ENCODE measurements at regions not wholly inside any gene's neighbourhood (a gene's known extent, or its start where the extent isn't known, plus 50 kb on each side); places are given as distances from the start of the nearest gene placed in this dataset.

DNA sequence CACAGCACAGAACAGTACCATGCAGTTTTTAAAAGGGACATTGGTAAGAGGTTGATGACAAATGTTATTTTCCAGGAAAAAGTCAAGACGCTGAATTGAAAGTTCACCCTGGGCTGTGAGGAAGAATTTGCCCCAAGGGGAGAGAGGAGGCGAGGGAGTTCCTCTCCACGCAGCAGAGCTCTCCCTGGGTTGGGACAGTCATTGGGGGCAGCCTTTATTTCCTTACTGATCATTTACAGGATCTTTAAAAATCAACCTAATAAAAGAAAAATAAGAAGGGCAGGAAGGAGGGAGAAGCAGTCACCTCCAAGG lies 49.9 kb upstream of the WNT7B start:
- TF ChIP-seq TCF12 (IDR thresholded peaks at IDR 0.05; ENCODE audit: low read depth), result no peak
- TF ChIP-seq, protein P1, sequence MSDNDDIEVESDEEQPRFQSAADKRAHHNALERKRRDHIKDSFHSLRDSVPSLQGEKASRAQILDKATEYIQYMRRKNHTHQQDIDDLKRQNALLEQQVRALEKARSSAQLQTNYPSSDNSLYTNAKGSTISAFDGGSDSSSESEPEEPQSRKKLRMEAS (IDR thresholded peaks at IDR 0.05), result no peak
- TF ChIP-seq FOXM1 (IDR thresholded peaks at IDR 0.05; ENCODE audit: borderline replicate concordance, low read depth), result no peak
- TF ChIP-seq NFIC (IDR thresholded peaks at IDR 0.05), result no peak
- no peak for TF ChIP-seq CREB1 (IDR thresholded peaks at IDR 0.05; ENCODE audit: low read depth)

DNA sequence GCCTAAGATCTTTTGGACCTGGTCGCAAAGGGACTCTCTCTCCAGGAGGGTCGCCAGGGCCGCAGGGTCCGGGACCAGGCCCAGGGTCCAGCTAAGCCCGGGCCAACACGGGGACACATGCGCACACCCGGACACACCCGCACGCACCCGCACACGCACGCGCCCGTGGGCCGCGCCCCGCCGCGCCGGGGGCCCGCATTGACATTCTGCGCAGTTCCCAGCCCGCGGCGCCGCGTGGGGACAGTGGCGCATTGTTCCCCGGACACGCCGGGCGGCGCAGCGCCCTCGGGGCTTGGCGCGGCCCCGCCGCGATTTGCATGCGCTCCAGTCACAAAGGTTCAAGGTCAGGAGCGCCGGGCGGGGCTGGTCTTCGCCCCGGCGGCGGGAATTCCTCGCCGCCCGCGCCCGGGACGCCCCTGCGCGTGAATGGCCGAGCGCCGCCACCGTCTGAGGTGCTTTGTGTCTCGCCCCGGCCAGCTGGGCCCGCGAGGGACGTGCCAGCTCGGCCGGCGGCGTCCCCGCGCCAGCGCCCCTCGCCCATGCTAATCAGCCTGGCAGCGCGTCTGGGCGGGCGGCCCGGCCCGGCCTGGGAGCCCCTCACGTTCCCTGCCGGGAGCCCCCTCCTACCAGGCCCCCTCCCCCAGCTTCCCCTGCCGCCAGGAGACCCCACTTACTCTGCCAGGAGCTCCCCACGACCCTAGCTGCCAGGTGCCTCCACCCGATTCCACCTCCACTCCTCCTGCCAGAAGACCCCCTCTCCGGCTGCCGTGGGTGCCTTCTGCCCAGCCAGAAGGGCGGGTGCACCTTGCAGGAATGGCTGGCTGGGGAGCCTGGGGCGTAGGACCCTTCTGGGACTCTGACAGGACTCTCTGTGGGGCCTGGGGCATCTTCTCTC lies 50.5 kb upstream of the WNT7B start:
- TF ChIP-seq, protein P2, sequence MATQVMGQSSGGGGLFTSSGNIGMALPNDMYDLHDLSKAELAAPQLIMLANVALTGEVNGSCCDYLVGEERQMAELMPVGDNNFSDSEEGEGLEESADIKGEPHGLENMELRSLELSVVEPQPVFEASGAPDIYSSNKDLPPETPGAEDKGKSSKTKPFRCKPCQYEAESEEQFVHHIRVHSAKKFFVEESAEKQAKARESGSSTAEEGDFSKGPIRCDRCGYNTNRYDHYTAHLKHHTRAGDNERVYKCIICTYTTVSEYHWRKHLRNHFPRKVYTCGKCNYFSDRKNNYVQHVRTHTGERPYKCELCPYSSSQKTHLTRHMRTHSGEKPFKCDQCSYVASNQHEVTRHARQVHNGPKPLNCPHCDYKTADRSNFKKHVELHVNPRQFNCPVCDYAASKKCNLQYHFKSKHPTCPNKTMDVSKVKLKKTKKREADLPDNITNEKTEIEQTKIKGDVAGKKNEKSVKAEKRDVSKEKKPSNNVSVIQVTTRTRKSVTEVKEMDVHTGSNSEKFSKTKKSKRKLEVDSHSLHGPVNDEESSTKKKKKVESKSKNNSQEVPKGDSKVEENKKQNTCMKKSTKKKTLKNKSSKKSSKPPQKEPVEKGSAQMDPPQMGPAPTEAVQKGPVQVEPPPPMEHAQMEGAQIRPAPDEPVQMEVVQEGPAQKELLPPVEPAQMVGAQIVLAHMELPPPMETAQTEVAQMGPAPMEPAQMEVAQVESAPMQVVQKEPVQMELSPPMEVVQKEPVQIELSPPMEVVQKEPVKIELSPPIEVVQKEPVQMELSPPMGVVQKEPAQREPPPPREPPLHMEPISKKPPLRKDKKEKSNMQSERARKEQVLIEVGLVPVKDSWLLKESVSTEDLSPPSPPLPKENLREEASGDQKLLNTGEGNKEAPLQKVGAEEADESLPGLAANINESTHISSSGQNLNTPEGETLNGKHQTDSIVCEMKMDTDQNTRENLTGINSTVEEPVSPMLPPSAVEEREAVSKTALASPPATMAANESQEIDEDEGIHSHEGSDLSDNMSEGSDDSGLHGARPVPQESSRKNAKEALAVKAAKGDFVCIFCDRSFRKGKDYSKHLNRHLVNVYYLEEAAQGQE (IDR thresholded peaks at IDR 0.05; ENCODE audit: low read depth), result no peak
- TF ChIP-seq, protein P1 (IDR thresholded peaks at IDR 0.05), result no peak
- TF ChIP-seq YY1 (IDR thresholded peaks at IDR 0.05; ENCODE audit: low read depth) (no peak), TCF12 (IDR thresholded peaks at IDR 0.05; ENCODE audit: low read depth) (no peak), TEAD4 (IDR thresholded peaks at IDR 0.05) (no peak), CEBPB (IDR thresholded peaks at IDR 0.05) (no peak), ZBTB7A (IDR thresholded peaks at IDR 0.05; ENCODE audit: low read depth) (no peak), NFIC (IDR thresholded peaks at IDR 0.05) (no peak), TAF1 (IDR thresholded peaks at IDR 0.05; ENCODE audit: low read depth) (no peak), EGR1 (IDR thresholded peaks at IDR 0.05) (no peak), CREB1 (IDR thresholded peaks at IDR 0.05; ENCODE audit: low read depth) (no peak), RAD21 (IDR thresholded peaks at IDR 0.05; ENCODE audit: low read depth) (no peak)

DNA sequence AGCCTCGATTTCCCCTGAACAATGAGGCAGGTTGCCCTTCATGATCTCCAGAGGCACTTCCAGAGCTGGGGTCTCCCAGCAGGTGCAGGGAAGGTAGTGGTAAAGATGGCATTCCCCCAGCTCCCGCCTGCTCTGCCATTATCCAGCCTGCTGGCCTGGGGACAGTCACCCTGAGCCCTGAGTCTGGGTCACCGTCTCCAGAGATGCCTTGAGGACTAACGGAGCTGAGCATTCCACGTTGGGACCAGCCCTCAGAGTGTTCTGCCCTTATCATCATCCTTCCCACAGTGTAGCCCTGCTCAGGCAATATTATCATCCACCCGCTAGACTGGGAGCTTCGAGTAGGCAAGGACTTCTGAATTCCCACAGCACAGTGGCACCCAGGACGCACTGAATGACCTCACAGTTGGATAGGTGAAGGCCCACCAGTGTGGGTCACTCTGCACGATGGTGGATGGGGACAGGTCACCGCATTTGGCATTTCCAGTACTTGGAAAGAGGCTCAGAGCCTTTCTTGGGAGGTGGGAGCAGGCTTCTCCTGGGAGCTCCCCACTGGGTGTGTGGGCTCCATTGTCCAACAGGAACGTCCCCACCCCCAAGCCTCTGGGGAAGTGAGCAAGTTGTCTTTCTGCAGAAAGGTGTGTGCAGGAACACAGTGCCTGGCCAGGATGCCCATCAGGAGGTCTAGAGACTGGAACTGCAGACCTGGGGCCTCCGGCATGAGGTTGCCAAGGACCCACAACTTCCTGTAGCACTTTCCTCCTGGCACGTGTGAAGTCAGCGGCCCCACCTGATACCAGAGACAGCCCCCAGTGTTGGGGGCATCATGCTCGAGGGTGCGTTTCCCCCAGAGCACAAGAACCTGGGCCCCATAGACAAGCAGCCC lies 51.4 kb upstream of the WNT7B start:
- no peak for TF ChIP-seq CREB1 (IDR thresholded peaks at IDR 0.05; ENCODE audit: low read depth)
- no peak for TF ChIP-seq RAD21 (IDR thresholded peaks at IDR 0.05; ENCODE audit: low read depth)
- TF ChIP-seq CEBPB (IDR thresholded peaks at IDR 0.05), result no peak
- TF ChIP-seq, protein P2 (IDR thresholded peaks at IDR 0.05; ENCODE audit: low read depth), result no peak
- TF ChIP-seq, protein P1 (IDR thresholded peaks at IDR 0.05), result no peak
- TF ChIP-seq TCF12 (IDR thresholded peaks at IDR 0.05; ENCODE audit: low read depth), result no peak
- no peak for TF ChIP-seq EGR1 (IDR thresholded peaks at IDR 0.05)
- no peak for TF ChIP-seq TEAD4 (IDR thresholded peaks at IDR 0.05)
- no peak for TF ChIP-seq EP300 (IDR thresholded peaks at IDR 0.05; ENCODE audit: borderline replicate concordance)
- TF ChIP-seq TAF1 (IDR thresholded peaks at IDR 0.05; ENCODE audit: low read depth), result no peak
- TF ChIP-seq NFIC (IDR thresholded peaks at IDR 0.05), result no peak
- TF ChIP-seq, protein P3, sequence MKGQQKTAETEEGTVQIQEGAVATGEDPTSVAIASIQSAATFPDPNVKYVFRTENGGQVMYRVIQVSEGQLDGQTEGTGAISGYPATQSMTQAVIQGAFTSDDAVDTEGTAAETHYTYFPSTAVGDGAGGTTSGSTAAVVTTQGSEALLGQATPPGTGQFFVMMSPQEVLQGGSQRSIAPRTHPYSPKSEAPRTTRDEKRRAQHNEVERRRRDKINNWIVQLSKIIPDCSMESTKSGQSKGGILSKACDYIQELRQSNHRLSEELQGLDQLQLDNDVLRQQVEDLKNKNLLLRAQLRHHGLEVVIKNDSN (IDR thresholded peaks at IDR 0.05), result no peak
- no peak for TF ChIP-seq FOXM1 (IDR thresholded peaks at IDR 0.05; ENCODE audit: borderline replicate concordance, low read depth)
- no peak for TF ChIP-seq YY1 (IDR thresholded peaks at IDR 0.05; ENCODE audit: low read depth)

DNA sequence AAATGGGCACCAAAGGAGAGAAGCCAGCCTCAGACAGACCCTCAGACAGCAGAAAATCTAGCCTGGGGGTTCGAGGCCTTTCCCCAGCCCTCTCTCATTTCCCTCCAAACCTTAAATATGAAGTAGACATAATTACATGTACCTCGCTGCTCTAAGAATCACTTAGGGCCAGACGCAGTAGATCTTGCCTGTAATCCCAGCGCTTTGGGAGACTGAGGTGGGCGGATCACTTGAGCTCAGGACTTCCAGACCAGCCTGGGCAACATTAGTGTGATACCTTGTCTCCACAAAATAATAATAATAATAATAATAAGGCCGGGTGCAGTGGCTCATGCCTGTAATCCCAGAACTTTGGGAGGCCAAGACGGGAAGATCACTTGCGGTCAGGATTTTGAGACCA lies 52.1 kb upstream of the WNT7B start:
- TF ChIP-seq FOXM1 (IDR thresholded peaks at IDR 0.05; ENCODE audit: borderline replicate concordance, low read depth) (no peak), EGR1 (IDR thresholded peaks at IDR 0.05) (no peak), RAD21 (IDR thresholded peaks at IDR 0.05; ENCODE audit: low read depth) (no peak), CREB1 (IDR thresholded peaks at IDR 0.05; ENCODE audit: low read depth) (no peak), TAF1 (IDR thresholded peaks at IDR 0.05; ENCODE audit: low read depth) (no peak), CEBPB (IDR thresholded peaks at IDR 0.05) (no peak), EP300 (IDR thresholded peaks at IDR 0.05; ENCODE audit: borderline replicate concordance) (no peak), YY1 (IDR thresholded peaks at IDR 0.05; ENCODE audit: low read depth) (no peak), ZBTB7A (IDR thresholded peaks at IDR 0.05; ENCODE audit: low read depth) (no peak)
- TF ChIP-seq, protein P3 (IDR thresholded peaks at IDR 0.05), result no peak
- TF ChIP-seq, protein P2 (IDR thresholded peaks at IDR 0.05; ENCODE audit: low read depth), result no peak
